HL-60 (cell line): ENCODE measurements at regions not wholly inside any gene's neighbourhood (a gene's known extent, or its start where the extent isn't known, plus 50 kb on each side); places are given as distances from the start of the nearest gene placed in this dataset.

Source experiments
- DNase-seq, 2 experiments: peaks; one replicate each; pipeline ENCODE4 v3.0.0-alpha.2; 2010 to 2020; ENCODE audit warnings: low read depth in 1 of 2, low spot score in 1 of 2
- H3K27ac ChIP-seq: fragments of 250-450 bp; sonication (Bioruptor Pico); replicated peaks from 2 replicates; pipeline ENCODE4 v1.5.1; 2020; ENCODE audit warnings: mild to moderate bottlenecking, moderate library complexity
- H3K27me3 ChIP-seq: fragments of 250-450 bp; sonication (Bioruptor Pico); 2 replicates; pipeline ENCODE4 v1.5.1; 2021; ENCODE audit warnings: mild to moderate bottlenecking, moderate library complexity; ENCODE audit not compliant: insufficient read depth, poor library complexity, severe bottlenecking
- H3K4me3 ChIP-seq: replicated peaks from 2 replicates; pipeline ENCODE4 v1.5.1; 2011; ENCODE audit warnings: mild to moderate bottlenecking, control low read depth, low read length; ENCODE audit not compliant: insufficient read depth
- GABPA ChIP-seq: IDR thresholded peaks from 2 replicates; pipeline ENCODE4 v1.6.1; 2012; ENCODE audit warnings: low read depth
- POLR2AphosphoS5 ChIP-seq: IDR thresholded peaks from 2 replicates; pipeline ENCODE4 v1.6.1; 2012; ENCODE audit warnings: low read depth
- SPI1 ChIP-seq: IDR thresholded peaks from 2 replicates; pipeline ENCODE4 v1.6.1; 2012; ENCODE audit warnings: low read depth, mild to moderate bottlenecking, borderline replicate concordance
- TF ChIP-seq, protein P1 (sequence below): IDR thresholded peaks from one replicate; pipeline ENCODE4 v1.5.1; 2011; ENCODE audit warnings: low read length, control low read depth, inconsistent platforms; ENCODE audit not compliant: insufficient read depth
- TF ChIP-seq, protein P2 (sequence below): IDR thresholded peaks from 2 replicates; pipeline ENCODE4 v1.6.1; 2012; ENCODE audit warnings: low read depth; ENCODE audit not compliant: insufficient replicate concordance

DNA sequence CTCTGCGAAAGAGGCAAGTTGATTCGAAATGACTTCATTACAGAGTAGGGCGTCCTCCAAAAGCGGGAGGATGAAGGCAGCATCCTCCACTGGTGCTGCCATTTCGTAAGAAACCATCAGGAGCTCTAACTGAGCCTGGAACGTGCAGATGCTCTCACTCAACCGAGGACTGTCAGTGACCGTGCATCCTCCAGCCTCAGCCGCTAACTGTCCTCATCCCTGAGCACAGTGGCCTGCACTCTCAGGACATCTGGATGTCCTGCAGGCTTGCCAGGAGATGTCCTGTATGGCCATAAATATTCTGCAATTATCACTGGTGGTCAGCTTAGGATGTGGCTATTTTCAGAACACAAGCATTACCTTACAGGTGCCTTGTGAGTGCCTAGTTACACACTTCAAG lies 107.1 kb upstream of the ADRA2C start:
- TF ChIP-seq POLR2AphosphoS5 (no peak), GABPA (no peak)
- TF ChIP-seq, protein P1, sequence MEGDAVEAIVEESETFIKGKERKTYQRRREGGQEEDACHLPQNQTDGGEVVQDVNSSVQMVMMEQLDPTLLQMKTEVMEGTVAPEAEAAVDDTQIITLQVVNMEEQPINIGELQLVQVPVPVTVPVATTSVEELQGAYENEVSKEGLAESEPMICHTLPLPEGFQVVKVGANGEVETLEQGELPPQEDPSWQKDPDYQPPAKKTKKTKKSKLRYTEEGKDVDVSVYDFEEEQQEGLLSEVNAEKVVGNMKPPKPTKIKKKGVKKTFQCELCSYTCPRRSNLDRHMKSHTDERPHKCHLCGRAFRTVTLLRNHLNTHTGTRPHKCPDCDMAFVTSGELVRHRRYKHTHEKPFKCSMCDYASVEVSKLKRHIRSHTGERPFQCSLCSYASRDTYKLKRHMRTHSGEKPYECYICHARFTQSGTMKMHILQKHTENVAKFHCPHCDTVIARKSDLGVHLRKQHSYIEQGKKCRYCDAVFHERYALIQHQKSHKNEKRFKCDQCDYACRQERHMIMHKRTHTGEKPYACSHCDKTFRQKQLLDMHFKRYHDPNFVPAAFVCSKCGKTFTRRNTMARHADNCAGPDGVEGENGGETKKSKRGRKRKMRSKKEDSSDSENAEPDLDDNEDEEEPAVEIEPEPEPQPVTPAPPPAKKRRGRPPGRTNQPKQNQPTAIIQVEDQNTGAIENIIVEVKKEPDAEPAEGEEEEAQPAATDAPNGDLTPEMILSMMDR = no peak
- TF ChIP-seq, protein P2, sequence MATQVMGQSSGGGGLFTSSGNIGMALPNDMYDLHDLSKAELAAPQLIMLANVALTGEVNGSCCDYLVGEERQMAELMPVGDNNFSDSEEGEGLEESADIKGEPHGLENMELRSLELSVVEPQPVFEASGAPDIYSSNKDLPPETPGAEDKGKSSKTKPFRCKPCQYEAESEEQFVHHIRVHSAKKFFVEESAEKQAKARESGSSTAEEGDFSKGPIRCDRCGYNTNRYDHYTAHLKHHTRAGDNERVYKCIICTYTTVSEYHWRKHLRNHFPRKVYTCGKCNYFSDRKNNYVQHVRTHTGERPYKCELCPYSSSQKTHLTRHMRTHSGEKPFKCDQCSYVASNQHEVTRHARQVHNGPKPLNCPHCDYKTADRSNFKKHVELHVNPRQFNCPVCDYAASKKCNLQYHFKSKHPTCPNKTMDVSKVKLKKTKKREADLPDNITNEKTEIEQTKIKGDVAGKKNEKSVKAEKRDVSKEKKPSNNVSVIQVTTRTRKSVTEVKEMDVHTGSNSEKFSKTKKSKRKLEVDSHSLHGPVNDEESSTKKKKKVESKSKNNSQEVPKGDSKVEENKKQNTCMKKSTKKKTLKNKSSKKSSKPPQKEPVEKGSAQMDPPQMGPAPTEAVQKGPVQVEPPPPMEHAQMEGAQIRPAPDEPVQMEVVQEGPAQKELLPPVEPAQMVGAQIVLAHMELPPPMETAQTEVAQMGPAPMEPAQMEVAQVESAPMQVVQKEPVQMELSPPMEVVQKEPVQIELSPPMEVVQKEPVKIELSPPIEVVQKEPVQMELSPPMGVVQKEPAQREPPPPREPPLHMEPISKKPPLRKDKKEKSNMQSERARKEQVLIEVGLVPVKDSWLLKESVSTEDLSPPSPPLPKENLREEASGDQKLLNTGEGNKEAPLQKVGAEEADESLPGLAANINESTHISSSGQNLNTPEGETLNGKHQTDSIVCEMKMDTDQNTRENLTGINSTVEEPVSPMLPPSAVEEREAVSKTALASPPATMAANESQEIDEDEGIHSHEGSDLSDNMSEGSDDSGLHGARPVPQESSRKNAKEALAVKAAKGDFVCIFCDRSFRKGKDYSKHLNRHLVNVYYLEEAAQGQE = no peak
- Histone ChIP-seq H3K27me3 (peaks cover 8% of the 10 kb centered on the region), H3K27ac (no peak overlapping the region), H3K4me3 (no peak overlapping the region)
- DNase-seq = no peak

DNA sequence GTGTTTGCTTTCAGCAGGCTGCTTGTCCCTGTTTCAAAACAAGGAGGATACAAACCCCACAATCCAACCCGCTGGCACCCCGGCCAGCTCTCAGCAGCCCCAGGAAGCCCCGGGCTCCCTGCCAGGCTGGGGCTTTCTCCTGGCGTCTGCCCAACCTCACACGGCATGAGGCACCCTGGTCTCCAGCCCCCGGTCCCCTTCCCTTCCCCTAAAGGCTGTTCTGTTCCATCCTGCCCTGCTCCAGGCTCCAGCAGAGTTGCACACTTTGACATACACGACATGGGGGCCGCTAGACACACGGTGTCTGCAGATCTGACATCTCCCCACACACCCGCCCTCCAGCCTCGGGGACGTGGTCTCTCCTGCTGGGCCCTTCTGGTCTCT lies 107.7 kb upstream of the ADRA2C start:
- no peak for DNase-seq
- no peak overlapping the region for H3K27ac ChIP-seq
- H3K4me3 ChIP-seq = no peak overlapping the region
- peaks cover 8% of the 10 kb centered on the region for H3K27me3 ChIP-seq
- TF ChIP-seq SPI1 = no peak
- no peak for TF ChIP-seq GABPA
- TF ChIP-seq, protein P2 = no peak
- TF ChIP-seq POLR2AphosphoS5 = no peak
- TF ChIP-seq, protein P1 = no peak

DNA sequence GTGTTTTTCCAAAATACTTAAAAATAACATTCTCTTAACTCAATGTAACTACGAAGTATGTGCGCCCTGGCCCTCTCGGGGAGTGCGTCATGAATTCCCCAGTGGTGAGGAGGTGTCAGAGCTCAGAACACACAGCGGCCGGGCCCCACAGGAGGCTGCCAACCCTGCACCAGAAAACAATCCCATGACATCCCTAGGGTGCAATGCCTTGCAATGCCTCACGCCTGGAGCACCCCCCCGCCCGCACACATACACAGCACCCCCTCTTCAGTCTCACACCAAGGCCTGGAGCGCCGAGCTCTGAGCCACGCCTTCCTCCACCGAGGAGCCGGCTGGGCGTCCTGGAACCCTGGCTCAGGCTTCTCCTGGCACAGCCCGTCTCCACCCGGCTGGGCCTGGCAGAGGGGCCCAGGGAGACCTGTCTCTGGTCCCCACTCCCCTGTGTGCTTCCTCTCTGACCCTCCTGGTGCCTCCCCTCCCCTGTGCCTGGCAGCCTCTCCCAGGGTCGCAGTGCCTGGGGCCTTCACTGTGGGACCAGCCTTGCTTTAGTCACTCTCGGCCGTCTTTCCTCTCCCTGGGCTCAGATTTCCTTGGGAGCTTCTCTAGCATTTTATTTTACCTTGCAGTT lies 108.2 kb upstream of the ADRA2C start:
- Histone ChIP-seq H3K27ac (no peak overlapping the region), H3K27me3 (peaks cover 8% of the 10 kb centered on the region), H3K4me3 (no peak overlapping the region)
- TF ChIP-seq POLR2AphosphoS5 (no peak), SPI1 (no peak), GABPA (no peak)
- TF ChIP-seq, protein P2 = no peak
- TF ChIP-seq, protein P1 = no peak
- DNase-seq = no peak
